Neural cell (in vitro differentiated cells): ENCODE measurements at regions not wholly inside any gene's neighbourhood (a gene's known extent, or its start where the extent isn't known, plus 50 kb on each side); places are given as distances from the start of the nearest gene placed in this dataset.

ENCODE experiments used
- CTCF ChIP-seq: fragments of 450-650 bp; IDR thresholded peaks from 2 replicates; pipeline ENCODE4 v1.5.1; 2014; ENCODE audit warnings: antibody characterized with exemption, mild to moderate bottlenecking, moderate library complexity; ENCODE audit not compliant: poor library complexity, severe bottlenecking
- EZH2 ChIP-seq: fragments of 200-600, 300-800 bp; shearing (Covaris generic), sonication (generic); IDR thresholded peaks from 2 replicates; pipeline ENCODE4 v1.6.1; 2014; ENCODE audit warnings: antibody characterized with exemption, low read length, borderline replicate concordance, mild to moderate bottlenecking; ENCODE audit not compliant: insufficient read depth, poor library complexity, severe bottlenecking
- POLR2AphosphoS5 ChIP-seq: IDR thresholded peaks from 2 replicates; pipeline ENCODE4 v1.6.1; 2012

GRCh38 chr14:65200454-65200853 is 98.1 kb upstream of the MAX start:
- no peak for TF ChIP-seq CTCF
- TF ChIP-seq POLR2AphosphoS5 = no peak
- TF ChIP-seq EZH2 = no peak
